ENCODE measurements at regions not wholly inside any gene's neighbourhood (a gene's known extent, or its start where the extent isn't known, plus 50 kb on each side); places are given as distances from the start of the nearest gene placed in this dataset.

- TF ChIP-seq FOXP2 (optimal IDR thresholded peaks at IDR 0.05; ENCODE audit: borderline replicate concordance, extremely low read depth, extremely low read length, insufficient read depth) (no peak), TAF1 (IDR thresholded peaks at IDR 0.05; ENCODE audit: borderline replicate concordance, insufficient read depth, low read length) (no peak), SIN3A (IDR thresholded peaks at IDR 0.05; ENCODE audit: borderline replicate concordance, insufficient read depth, low read length) (no peak), POLR2AphosphoS5 (IDR thresholded peaks at IDR 0.05; ENCODE audit: low read depth, low read length) (no peak), REST (IDR thresholded peaks at IDR 0.05; ENCODE audit: insufficient read depth in 1 of 2, low read depth in 2 of 2, low read length in 2 of 2) (no peak)
These were observed 136.2 kb downstream of the RPS12 start for GRCh38 chr6:132950566-132950965.

DNA sequence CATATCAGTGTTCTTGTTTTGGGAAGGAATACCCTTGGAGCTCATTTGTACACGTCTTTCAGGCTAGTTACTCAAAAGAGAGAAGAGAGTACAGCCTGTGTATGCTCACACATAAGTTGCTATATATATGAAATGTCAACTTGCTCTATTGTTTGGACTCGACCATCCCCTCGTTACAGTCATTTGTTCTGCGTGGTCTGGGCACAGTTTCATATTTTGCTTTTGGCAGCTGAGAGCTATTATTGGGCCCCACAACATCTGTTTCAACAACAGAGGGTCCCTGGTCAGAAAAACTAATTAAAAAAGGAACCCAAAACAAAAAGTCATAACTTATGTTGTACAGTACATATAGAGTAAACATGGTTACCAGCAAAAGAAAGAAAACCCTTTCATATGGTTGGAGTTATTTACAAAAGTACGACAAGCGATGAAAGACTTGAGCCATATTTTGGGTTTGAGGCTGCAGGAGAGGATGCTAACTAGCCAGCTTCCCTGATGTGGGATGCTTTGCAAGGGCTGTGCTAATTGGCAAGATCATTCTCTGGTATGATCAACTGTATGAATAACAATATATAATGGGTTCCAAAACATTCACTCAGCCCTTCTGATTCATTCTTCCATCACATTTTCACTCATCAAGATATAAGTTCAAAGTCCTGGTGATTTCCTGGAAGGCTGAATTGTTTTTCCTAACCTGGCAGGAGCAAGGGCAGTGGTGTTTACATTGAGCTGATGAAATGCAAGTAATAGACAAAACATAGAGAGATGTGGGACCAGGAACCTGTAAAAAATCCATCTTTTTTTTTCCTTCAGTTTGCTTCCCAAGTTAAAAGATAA is 137.9 kb downstream of the RPS12 start:
- TF ChIP-seq TAF1 (IDR thresholded peaks at IDR 0.05; ENCODE audit: borderline replicate concordance, insufficient read depth, low read length) (no peak), POLR2AphosphoS5 (IDR thresholded peaks at IDR 0.05; ENCODE audit: low read depth, low read length) (no peak), REST (IDR thresholded peaks at IDR 0.05; ENCODE audit: insufficient read depth in 1 of 2, low read depth in 2 of 2, low read length in 2 of 2) (no peak), SIN3A (IDR thresholded peaks at IDR 0.05; ENCODE audit: borderline replicate concordance, insufficient read depth, low read length) (no peak), FOXP2 (optimal IDR thresholded peaks at IDR 0.05; ENCODE audit: borderline replicate concordance, extremely low read depth, extremely low read length, insufficient read depth) (no peak)

DNA sequence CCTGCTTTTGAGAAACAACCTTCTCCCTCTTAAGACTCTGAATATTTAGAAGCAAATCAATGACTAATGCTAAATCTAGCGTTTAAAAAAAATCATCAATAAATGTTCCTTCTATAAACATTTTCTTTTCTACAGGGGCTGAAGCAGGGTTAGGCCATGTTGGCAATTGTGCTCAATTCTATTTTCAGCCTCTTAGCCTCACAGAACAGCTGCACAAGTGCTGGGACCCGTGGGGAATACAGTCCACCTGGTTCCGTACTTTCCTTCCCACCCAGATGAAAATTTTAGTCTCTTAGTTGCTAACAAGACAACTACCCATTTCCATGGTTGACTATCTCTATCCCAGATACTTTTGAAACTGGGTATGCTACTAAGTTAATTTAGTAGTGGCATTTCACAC is 138.6 kb downstream of the RPS12 start:
- no peak for TF ChIP-seq TAF1 (IDR thresholded peaks at IDR 0.05; ENCODE audit: borderline replicate concordance, insufficient read depth, low read length)
- TF ChIP-seq FOXP2 (optimal IDR thresholded peaks at IDR 0.05; ENCODE audit: borderline replicate concordance, extremely low read depth, extremely low read length, insufficient read depth): no peak
- TF ChIP-seq REST (IDR thresholded peaks at IDR 0.05; ENCODE audit: insufficient read depth in 1 of 2, low read depth in 2 of 2, low read length in 2 of 2): no peak
- no peak for TF ChIP-seq SIN3A (IDR thresholded peaks at IDR 0.05; ENCODE audit: borderline replicate concordance, insufficient read depth, low read length)
- no peak for TF ChIP-seq POLR2AphosphoS5 (IDR thresholded peaks at IDR 0.05; ENCODE audit: low read depth, low read length)

DNA sequence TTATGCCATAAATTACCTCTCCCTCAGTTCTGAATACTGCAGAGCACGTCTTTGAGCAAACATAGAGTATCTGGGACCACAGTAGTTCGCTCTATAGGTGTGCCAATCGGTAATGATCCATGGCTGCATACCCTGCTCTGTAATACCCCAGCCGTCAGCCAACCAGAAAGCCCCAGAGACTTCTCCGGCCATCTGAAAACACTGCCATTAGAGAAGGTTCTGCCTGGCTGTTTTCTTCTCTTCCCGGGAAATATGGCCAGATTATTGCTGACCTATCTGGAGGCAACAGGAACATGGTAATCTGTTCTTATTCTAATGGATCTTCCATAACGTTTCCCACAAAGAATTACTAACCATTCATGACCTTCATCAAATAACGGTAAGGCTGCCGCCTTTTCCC is 139.9 kb downstream of the RPS12 start:
- TF ChIP-seq TAF1 (IDR thresholded peaks at IDR 0.05; ENCODE audit: borderline replicate concordance, insufficient read depth, low read length) (no peak), SIN3A (IDR thresholded peaks at IDR 0.05; ENCODE audit: borderline replicate concordance, insufficient read depth, low read length) (no peak), REST (IDR thresholded peaks at IDR 0.05; ENCODE audit: insufficient read depth in 1 of 2, low read depth in 2 of 2, low read length in 2 of 2) (no peak), FOXP2 (optimal IDR thresholded peaks at IDR 0.05; ENCODE audit: borderline replicate concordance, extremely low read depth, extremely low read length, insufficient read depth) (no peak), POLR2AphosphoS5 (IDR thresholded peaks at IDR 0.05; ENCODE audit: low read depth, low read length) (no peak)
